GM18502 (cell line): ENCODE measurements at regions not wholly inside any gene's neighbourhood (a gene's known extent, or its start where the extent isn't known, plus 50 kb on each side); places are given as distances from the start of the nearest gene placed in this dataset.
"Not testable (repeated sequence)": the region's sequence is repeated elsewhere in the genome, so short reads cannot be mapped to it uniquely, and the experiment has no call there.

Source experiments
- ATAC-seq: cut with Tn5 transposase; IDR thresholded peaks from one replicate; pipeline ENCODE4 v1.9.1; 2021; ENCODE audit warnings: mild to moderate bottlenecking; ENCODE audit not compliant: unreplicated experiment, poor library complexity

- ATAC-seq = no peak
Observed at GRCh38 chr21:35624901-35625300, 435.4 kb downstream of the SETD4 start.

- no peak for ATAC-seq
Observed at GRCh38 chr21:35622612-35623011, 437.7 kb downstream of the SETD4 start.

- ATAC-seq = no peak
Observed at GRCh38 chr21:35619184-35619583, 441.1 kb downstream of the SETD4 start.

GRCh38 chr21:35617491-35617890 is 442.8 kb downstream of the SETD4 start:
- ATAC-seq = no peak

- no peak for ATAC-seq
Observed at GRCh38 chr21:35616090-35616489, 444.2 kb downstream of the SETD4 start.

- ATAC-seq = no peak
Observed at GRCh38 chr21:35615325-35615724, 445.0 kb downstream of the SETD4 start.

- no peak for ATAC-seq
Observed at GRCh38 chr21:35614396-35614921, 445.9 kb downstream of the SETD4 start.

GRCh38 chr21:35611708-35612132 is 448.6 kb downstream of the SETD4 start:
- ATAC-seq = no peak

GRCh38 chr21:35609263-35609662 is 451.1 kb downstream of the SETD4 start:
- ATAC-seq = no peak

GRCh38 chr21:35607406-35607805 is 452.9 kb downstream of the SETD4 start:
- ATAC-seq = no peak

GRCh38 chr21:35606578-35606977 is 453.7 kb downstream of the SETD4 start:
- no peak for ATAC-seq

- no peak for ATAC-seq
Observed at GRCh38 chr21:35606146-35606545, 454.2 kb downstream of the SETD4 start.

- no peak for ATAC-seq
Observed at GRCh38 chr21:35603494-35603893, 456.8 kb downstream of the SETD4 start.

- ATAC-seq = no peak
Observed at GRCh38 chr21:35602811-35603362, 457.4 kb downstream of the SETD4 start.

GRCh38 chr21:35601211-35601610 is 459.1 kb downstream of the SETD4 start:
- no peak for ATAC-seq

- no peak for ATAC-seq
Observed at GRCh38 chr21:35599164-35599563, 461.2 kb downstream of the SETD4 start.

GRCh38 chr21:35597750-35598339 is 462.5 kb downstream of the SETD4 start:
- no peak for ATAC-seq

GRCh38 chr21:35594905-35595304 is 465.4 kb downstream of the SETD4 start:
- ATAC-seq = no peak

GRCh38 chr21:35593000-35593502 is 467.3 kb downstream of the SETD4 start:
- ATAC-seq = no peak

GRCh38 chr21:35590284-35590683 is 470.0 kb downstream of the SETD4 start:
- ATAC-seq = not testable (repeated sequence)

GRCh38 chr21:35587841-35588380 is 472.4 kb downstream of the SETD4 start:
- no peak for ATAC-seq

- ATAC-seq = no peak
Observed at GRCh38 chr21:35586305-35586704, 474.0 kb downstream of the SETD4 start.
